HS-27A (cell line): ENCODE measurements at regions not wholly inside any gene's neighbourhood (a gene's known extent, or its start where the extent isn't known, plus 50 kb on each side); places are given as distances from the start of the nearest gene placed in this dataset.

Experiments used
- DNase-seq: peaks from one replicate; pipeline ENCODE4 v3.0.0-alpha.2; 2012; ENCODE audit warnings: low read depth, missing footprints

- no peak for DNase-seq
These were observed 426.7 kb upstream of the ID4 start for GRCh38 chr6:19410481-19410880.

- no peak for DNase-seq
These were observed 423.8 kb upstream of the ID4 start for GRCh38 chr6:19413323-19413722.

- no peak for DNase-seq
These were observed 421.4 kb upstream of the ID4 start for GRCh38 chr6:19415605-19416326.

- no peak for DNase-seq
These were observed 420.4 kb upstream of the ID4 start for GRCh38 chr6:19416811-19417210.

DNA sequence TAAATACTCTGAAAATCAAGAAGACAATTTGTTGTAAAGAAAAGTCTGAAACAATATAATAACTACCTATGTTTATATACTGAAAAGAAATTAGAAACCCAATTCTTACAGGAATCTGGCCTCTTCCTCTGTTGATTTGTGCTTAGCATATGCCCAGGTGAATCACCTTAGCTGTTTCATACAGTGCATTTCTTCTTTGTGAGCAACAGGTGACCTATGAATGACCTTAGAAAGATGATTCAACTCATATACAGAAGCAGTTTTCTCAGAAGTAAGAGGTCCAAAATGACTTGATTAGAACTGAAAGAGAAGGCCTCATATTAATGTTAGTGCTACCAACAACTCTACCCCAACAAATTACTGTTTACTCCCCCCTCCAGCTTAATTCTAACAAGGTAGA is 419.5 kb upstream of the ID4 start:
- no peak for DNase-seq

DNA sequence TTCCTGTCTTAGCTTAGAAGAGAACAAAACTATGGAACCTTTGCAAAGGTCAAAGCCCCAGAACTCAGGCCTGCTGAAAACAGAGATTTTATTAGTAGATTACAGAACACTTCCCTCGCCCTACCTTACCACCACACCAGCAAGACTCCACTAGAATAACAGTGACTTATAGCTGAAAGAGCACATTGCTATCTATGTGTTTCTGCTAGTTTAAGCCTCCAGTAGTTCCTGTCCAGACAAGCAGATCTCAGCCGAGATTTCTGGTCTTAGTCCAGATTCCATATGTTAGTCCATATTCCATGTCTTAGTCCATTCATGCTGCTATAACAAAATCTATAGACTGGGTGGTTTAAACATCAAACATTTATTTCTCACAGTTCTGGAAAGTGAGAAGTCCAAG is 412.3 kb upstream of the ID4 start:
- DNase-seq = no peak

- no peak for DNase-seq
These were observed 409.6 kb upstream of the ID4 start for GRCh38 chr6:19427548-19427947.

GRCh38 chr6:19432966-19433498 is 404.1 kb upstream of the ID4 start:
- DNase-seq = no peak

- DNase-seq = no peak
These were observed 403.1 kb upstream of the ID4 start for GRCh38 chr6:19434065-19434464.

GRCh38 chr6:19435755-19436154 is 401.4 kb upstream of the ID4 start:
- no peak for DNase-seq

GRCh38 chr6:19438566-19439353 is 398.4 kb upstream of the ID4 start:
- DNase-seq = no peak

- DNase-seq = no peak
These were observed 396.6 kb upstream of the ID4 start for GRCh38 chr6:19440531-19440930.

GRCh38 chr6:19443411-19443810 is 393.8 kb upstream of the ID4 start:
- no peak for DNase-seq

DNA sequence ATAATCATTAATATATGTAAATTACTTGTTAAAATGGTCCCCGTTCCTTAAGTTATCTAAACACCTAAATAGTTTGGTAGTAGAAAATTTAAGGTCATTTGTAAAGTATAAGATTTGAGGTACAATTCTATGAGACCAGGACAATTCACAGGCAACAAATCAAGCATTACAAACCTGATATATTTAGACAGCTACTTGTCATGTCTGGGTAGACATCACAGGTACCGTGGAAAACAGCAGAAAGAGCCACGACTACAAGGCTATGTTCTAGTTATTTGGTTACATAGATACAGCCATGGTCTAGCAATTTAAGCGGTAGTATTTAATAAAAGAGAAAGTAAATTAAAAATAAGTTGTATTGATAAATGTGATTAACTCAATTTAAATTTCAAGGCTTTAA is 393.1 kb upstream of the ID4 start:
- no peak for DNase-seq

DNA sequence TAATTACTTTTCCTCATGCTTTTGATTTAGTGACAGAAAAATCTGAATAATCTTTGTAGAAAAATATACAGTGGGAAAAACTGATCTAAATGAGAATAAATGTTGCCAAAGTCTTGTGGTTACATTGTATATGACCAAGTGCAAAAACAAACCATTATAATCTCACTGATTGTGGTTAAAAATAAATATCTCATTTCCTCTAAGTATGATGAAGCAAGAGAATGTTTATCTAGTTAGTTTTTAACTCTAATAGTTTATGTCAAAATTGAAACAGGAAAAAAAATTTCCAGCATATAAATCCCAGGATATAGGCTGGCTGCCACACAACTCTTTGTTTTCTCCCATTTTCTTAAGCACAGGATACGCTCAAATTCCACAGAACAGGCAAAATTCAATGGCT is 392.7 kb upstream of the ID4 start:
- no peak for DNase-seq

DNA sequence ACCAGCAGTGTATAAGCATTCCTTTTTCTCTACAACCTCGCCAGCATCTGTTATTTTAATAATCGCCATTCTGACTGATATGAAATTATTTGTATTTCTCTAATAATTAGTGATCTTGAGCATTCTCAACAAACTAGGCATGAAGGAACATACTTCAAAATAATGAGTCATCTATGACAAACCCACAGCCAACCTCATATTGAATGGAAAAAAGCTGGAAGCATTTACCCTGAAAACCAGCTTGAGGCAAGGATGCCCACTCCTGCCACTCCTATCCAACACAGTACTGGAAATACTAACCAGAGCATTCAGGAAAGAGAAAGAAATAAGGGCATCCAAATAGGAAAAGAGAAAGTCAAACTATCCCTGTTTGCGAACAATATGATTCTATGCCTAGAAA is 390.6 kb upstream of the ID4 start:
- no peak for DNase-seq

DNA sequence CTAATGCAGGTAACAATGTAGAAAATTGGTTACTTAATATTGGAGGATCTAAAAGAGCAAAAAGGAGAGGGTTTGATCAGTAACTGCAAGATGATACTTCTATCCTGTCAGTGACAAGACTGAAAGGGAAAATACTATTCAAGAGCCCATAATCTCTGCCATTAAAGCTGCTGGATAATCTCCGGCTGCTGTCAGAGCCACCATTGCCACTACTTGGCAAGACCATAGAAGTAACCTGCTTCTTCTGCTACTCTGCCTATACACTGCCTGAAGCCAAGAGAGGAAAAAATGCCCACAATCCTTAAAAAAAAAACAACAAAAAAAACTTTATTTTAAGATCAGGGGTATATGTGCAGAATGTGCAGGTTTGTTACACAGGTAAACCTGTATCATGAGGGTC is 386.5 kb upstream of the ID4 start:
- DNase-seq = no peak

GRCh38 chr6:19452495-19452894 is 384.7 kb upstream of the ID4 start:
- DNase-seq = no peak

DNA sequence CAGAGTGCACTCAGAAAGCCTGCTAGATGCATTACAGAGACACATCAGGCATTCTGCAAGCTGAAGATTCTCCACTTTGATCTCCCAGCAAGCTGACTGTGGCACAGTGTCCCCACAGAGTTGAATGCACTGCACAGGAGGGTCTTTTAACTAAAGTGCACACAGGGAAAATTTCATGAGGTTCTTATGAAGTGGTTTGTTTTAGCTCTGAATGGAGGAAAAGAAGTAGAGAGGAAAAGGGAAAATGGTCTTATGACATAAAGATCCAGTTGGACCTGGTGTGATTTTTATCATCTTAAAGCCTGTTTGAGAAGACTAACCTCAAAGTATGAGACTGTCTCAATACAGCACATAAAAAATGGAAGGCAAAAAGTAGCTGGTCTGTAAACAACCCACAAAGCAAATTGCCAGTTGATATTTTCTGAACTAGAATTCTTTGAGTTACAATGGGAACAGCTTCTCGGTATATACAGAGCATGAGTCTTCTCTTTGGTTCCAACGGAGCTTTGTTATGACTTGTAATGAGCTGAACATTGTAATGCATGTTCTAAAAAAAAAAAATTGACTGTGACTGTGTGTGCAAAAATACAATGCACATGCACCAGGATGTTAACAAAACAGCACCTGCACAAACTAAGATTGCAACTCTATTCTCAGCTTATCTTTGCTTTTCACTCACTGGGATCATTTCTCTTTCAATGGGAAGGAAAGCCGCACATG is 383.0 kb upstream of the ID4 start:
- no peak for DNase-seq

DNA sequence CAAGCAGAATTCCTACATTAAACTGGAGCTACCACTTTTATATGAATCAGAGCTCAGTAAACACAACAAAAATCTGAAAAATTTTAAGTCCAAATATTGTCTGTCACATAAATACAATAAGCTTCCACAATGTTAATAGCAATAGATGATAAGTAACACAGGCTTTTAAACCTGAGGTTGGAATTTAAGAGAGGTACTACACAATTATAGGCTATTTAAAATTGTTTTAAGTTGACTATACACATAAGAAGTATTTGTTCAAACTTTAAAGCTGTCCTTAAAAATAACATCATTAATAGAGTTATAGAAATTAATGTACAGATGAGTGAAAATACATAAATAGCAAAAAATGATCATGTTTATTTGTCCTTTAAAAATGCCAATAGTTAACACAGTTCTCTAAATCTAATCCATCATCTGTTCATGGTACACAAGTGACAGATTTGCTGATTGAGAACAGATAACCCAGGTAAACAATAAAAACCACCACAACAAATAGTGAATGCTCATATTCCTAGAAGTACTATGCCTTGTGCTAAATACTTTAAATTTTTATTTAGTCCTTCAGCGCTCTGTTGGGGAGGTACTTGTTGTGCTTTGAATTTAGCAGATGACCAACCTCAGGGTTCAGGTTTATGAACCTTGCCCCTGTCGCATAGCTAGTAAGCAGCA is 382.3 kb upstream of the ID4 start:
- no peak for DNase-seq

GRCh38 chr6:19463250-19463649 is 373.9 kb upstream of the ID4 start:
- no peak for DNase-seq

GRCh38 chr6:19463925-19464324 is 373.2 kb upstream of the ID4 start:
- no peak for DNase-seq
